IMR-90 (cell line): ENCODE measurements at regions not wholly inside any gene's neighbourhood (a gene's known extent, or its start where the extent isn't known, plus 50 kb on each side); places are given as distances from the start of the nearest gene placed in this dataset.

Experiments
- ATAC-seq: fragments of 200-7000 bp; cut with Tn5 transposase; 2 replicates; pipeline ENCODE4 v1.9.1; 2020; ENCODE audit warnings: low read depth, mild to moderate bottlenecking, moderate library complexity
- BruUV-seq: library from RNA; stranded (reverse); fragments of 400-500 nt; replicated peaks from 2 replicates; lab custom pipeline; 2021; lab: Mats Ljungman, UMichigan
- CTCF ChIA-PET: fragments of 300-600 bp; formaldehyde crosslinking; extraction: SDS; loops from one replicate; lab custom pipeline; 2021; ENCODE audit warnings: antibody characterized with exemption; lab: Yijun Ruan, JAX
- POLR2A ChIA-PET: fragments of 300-600 bp; sonication (Branson Sonifier 250); formaldehyde crosslinking; loops from one replicate; lab custom pipeline; 2022; ENCODE audit warnings: antibody characterized with exemption; ENCODE audit not compliant: unreplicated experiment; lab: Charles Lee
- DNase-seq: peaks from one replicate; pipeline ENCODE4 v3.0.0; 2013
- H2AFZ ChIP-seq: replicated peaks from 2 replicates; pipeline ENCODE3; 2013; ENCODE audit warnings: low read length, mild to moderate bottlenecking; ENCODE audit not compliant: poor library complexity
- H2AK5ac ChIP-seq: 2 replicates; pipeline ENCODE4 v1.6.1; 2013; ENCODE audit warnings: low read depth, low read length, inconsistent platforms
- H2AK9ac ChIP-seq: replicated peaks from 2 replicates; pipeline ENCODE3; 2013; ENCODE audit warnings: mild to moderate bottlenecking, low read depth, low read length, moderate library complexity; ENCODE audit not compliant: poor library complexity
- H2BK120ac ChIP-seq: 2 replicates; pipeline ENCODE4 v1.6.1; 2013; ENCODE audit warnings: low read depth, low read length, inconsistent platforms
- H2BK15ac ChIP-seq: 3 replicates; pipeline ENCODE4 v1.6.1; 2013; ENCODE audit warnings: low read depth, low read length, inconsistent platforms
- H2BK20ac ChIP-seq: 2 replicates; pipeline ENCODE4 v1.6.1; 2013; ENCODE audit warnings: low read depth, mild to moderate bottlenecking, inconsistent platforms, low read length, moderate library complexity
- H2BK5ac ChIP-seq: 2 replicates; pipeline ENCODE4 v1.6.1; 2013; ENCODE audit warnings: mild to moderate bottlenecking, low read depth, low read length, inconsistent platforms; ENCODE audit not compliant: poor library complexity, severe bottlenecking
- H3K14ac ChIP-seq: replicated peaks from 2 replicates; pipeline ENCODE4 v1.6.1; 2013; ENCODE audit warnings: low read depth, low read length, inconsistent platforms
- H3K18ac ChIP-seq: 2 replicates; pipeline ENCODE4 v1.6.1; 2013; ENCODE audit warnings: low read depth, low read length, control low read depth
- H3K23ac ChIP-seq: 2 replicates; pipeline ENCODE4 v1.6.1; 2013; ENCODE audit warnings: low read depth, low read length, inconsistent platforms
- H3K27ac ChIP-seq: 2 replicates; pipeline ENCODE4 v1.5.1; 2013; ENCODE audit warnings: mild to moderate bottlenecking, control low read depth, low read length; ENCODE audit not compliant: insufficient read depth
- H3K27me3 ChIP-seq: 2 replicates; pipeline ENCODE4 v1.6.1; 2013; ENCODE audit warnings: low read length; ENCODE audit not compliant: control insufficient read depth, insufficient read depth
- H3K36me3 ChIP-seq: 2 replicates; pipeline ENCODE4 v1.6.1; 2013; ENCODE audit warnings: low read length, mixed read lengths; ENCODE audit not compliant: control insufficient read depth, insufficient read depth
- H3K4ac ChIP-seq: 2 replicates; pipeline ENCODE4 v1.6.1; 2013; ENCODE audit warnings: low read depth, low read length, inconsistent platforms
- H3K4me1 ChIP-seq: 2 replicates; pipeline ENCODE4 v1.6.1; 2013; ENCODE audit warnings: low read length, mixed read lengths; ENCODE audit not compliant: control insufficient read depth, insufficient read depth
- H3K4me2 ChIP-seq: 2 replicates; pipeline ENCODE4 v1.6.1; 2013; ENCODE audit warnings: low read depth, mild to moderate bottlenecking, control low read depth, low read length, moderate library complexity
- H3K4me3 ChIP-seq: 2 replicates; pipeline ENCODE4 v1.5.1; 2013; ENCODE audit warnings: low read depth, mild to moderate bottlenecking, control low read depth, low read length, moderate library complexity; ENCODE audit not compliant: insufficient read depth
- H3K56ac ChIP-seq: 2 replicates; pipeline ENCODE4 v1.6.1; 2013; ENCODE audit warnings: low read length, inconsistent platforms; ENCODE audit not compliant: insufficient read depth; ENCODE audit errors: extremely low read depth
- H3K79me1 ChIP-seq, 2 experiments: 2 replicates each; pipeline ENCODE4 v1.6.1; 2013; ENCODE audit warnings: low read length in 2 of 2, inconsistent platforms in 1 of 2, low read depth in 1 of 2
- H3K9ac ChIP-seq: 2 replicates; pipeline ENCODE4 v1.6.1; 2013; ENCODE audit warnings: low read depth, low read length, control low read depth
- H3K9me1 ChIP-seq: 2 replicates; pipeline ENCODE4 v1.6.1; 2013; ENCODE audit warnings: low read length, inconsistent platforms; ENCODE audit not compliant: insufficient read depth
- H3K9me3 ChIP-seq: 2 replicates; pipeline ENCODE4 v1.6.1; 2013; ENCODE audit warnings: low read length; ENCODE audit not compliant: control insufficient read depth, insufficient read depth
- H4K20me1 ChIP-seq: 2 replicates; pipeline ENCODE4 v1.6.1; 2013; ENCODE audit warnings: low read length, inconsistent platforms; ENCODE audit not compliant: insufficient read depth
- H4K5ac ChIP-seq: 2 replicates; pipeline ENCODE4 v1.6.1; 2013; ENCODE audit warnings: mild to moderate bottlenecking, low read depth, low read length, control low read depth
- H4K8ac ChIP-seq, 2 experiments: 2 replicates each; pipeline ENCODE4 v1.6.1; 2013; ENCODE audit warnings: low read depth in 2 of 2, low read length in 2 of 2, control low read depth in 1 of 2, inconsistent platforms in 1 of 2
- H4K91ac ChIP-seq: 2 replicates; pipeline ENCODE4 v1.6.1; 2013; ENCODE audit warnings: low read depth, low read length, inconsistent platforms; ENCODE audit not compliant: insufficient read depth
- BHLHE40 ChIP-seq: fragments of 150-350 bp; IDR thresholded peaks from 2 replicates; pipeline ENCODE4 v1.6.1; 2016; ENCODE audit warnings: mild to moderate bottlenecking, low read depth, low read length
- CEBPB ChIP-seq: IDR thresholded peaks from 2 replicates; pipeline ENCODE4 v1.6.1; 2012; ENCODE audit warnings: low read depth, low read length, improper control_type of control experiment
- CHD1 ChIP-seq: IDR thresholded peaks from 2 replicates; pipeline ENCODE4 v1.6.1; 2012; ENCODE audit warnings: low read depth, low read length, improper control_type of control experiment
- FOS ChIP-seq: fragments of 150-350 bp; IDR thresholded peaks from 2 replicates; pipeline ENCODE4 v1.6.1; 2016; ENCODE audit warnings: low read depth, low read length
- MAFK ChIP-seq: IDR thresholded peaks from 2 replicates; pipeline ENCODE4 v1.6.1; 2012; ENCODE audit warnings: low read depth, low read length, improper control_type of control experiment
- MAZ ChIP-seq: IDR thresholded peaks from 2 replicates; pipeline ENCODE4 v1.6.1; 2012; ENCODE audit warnings: low read depth, mild to moderate bottlenecking, low read length, improper control_type of control experiment, moderate library complexity, borderline replicate concordance
- MXI1 ChIP-seq: IDR thresholded peaks from 2 replicates; pipeline ENCODE4 v1.6.1; 2012; ENCODE audit warnings: low read depth, mild to moderate bottlenecking, low read length, moderate library complexity, borderline replicate concordance
- NFE2L2 ChIP-seq: fragments of 150-350 bp; IDR thresholded peaks from 2 replicates; pipeline ENCODE4 v1.6.1; 2016; ENCODE audit warnings: low read depth, mild to moderate bottlenecking, low read length
- POLR2A ChIP-seq: IDR thresholded peaks from 2 replicates; pipeline ENCODE4 v1.6.1; 2012; ENCODE audit warnings: mild to moderate bottlenecking, low read depth, low read length
- RAD21 ChIP-seq: IDR thresholded peaks from 2 replicates; pipeline ENCODE4 v1.6.1; 2012; ENCODE audit warnings: low read length, improper control_type of control experiment
- RCOR1 ChIP-seq: IDR thresholded peaks from 2 replicates; pipeline ENCODE4 v1.6.1; 2012; ENCODE audit warnings: mild to moderate bottlenecking, low read length, improper control_type of control experiment; ENCODE audit not compliant: insufficient replicate concordance
- RFX5 ChIP-seq: IDR thresholded peaks from 2 replicates; pipeline ENCODE4 v1.8.0; 2012; ENCODE audit warnings: low read depth, mild to moderate bottlenecking, low read length, moderate library complexity
- SMC3 ChIP-seq: fragments of 150-350 bp; IDR thresholded peaks from 2 replicates; pipeline ENCODE4 v1.6.1; 2016; ENCODE audit warnings: low read depth, mild to moderate bottlenecking, antibody characterized with exemption, low read length, moderate library complexity
- WGBS, 2 experiments: methylation state at CpG; one replicate each; pipeline versions ENCODE4 v1.1.5 to v1.1.7; 2013; ENCODE audit warnings: missing lambda C conversion rate in 2 of 2; ENCODE audit not compliant: insufficient read length in 1 of 2; ENCODE audit errors: extremely low coverage in 2 of 2; 5-methylcytosine and 5-hydroxymethylcytosine counted together
- dilution Hi-C: fragments of 300-500 bp; cut with HindIII; formaldehyde crosslinking; loops from one replicate; pipeline ENCODE4 v1.14.3; 2018; ENCODE audit warnings: low sequenced_read_pairs; ENCODE audit not compliant: unreplicated experiment
- in situ Hi-C: fragments of 300-500 bp; cut with MboI; formaldehyde crosslinking; loops from 3 replicates; pipeline ENCODE4 v1.14.3; 2019; ENCODE audit warnings: low sequenced_read_pairs, inconsistent platforms, mixed read lengths
- intact Hi-C: fragments of 100-400 bp; cut with micrococcal nuclease; formaldehyde crosslinking; loops from 2 replicates; pipeline ENCODE4 v1.10.0; 2022
- TF ChIP-seq, protein P1 (sequence below): fragments of 150-350 bp; IDR thresholded peaks from 2 replicates; pipeline ENCODE4 v1.6.1; 2016; ENCODE audit warnings: low read depth, mild to moderate bottlenecking, low read length, moderate library complexity, borderline replicate concordance
- TF ChIP-seq, protein P2 (sequence below): fragments of 150-350 bp; IDR thresholded peaks from 2 replicates; pipeline ENCODE4 v1.6.1; 2017; ENCODE audit warnings: mild to moderate bottlenecking, antibody characterized with exemption, low read length, low read depth
- TF ChIP-seq, protein P3 (sequence below): conservative IDR thresholded peaks from 2 replicates; pipeline ENCODE4 v1.5.1; 2012; ENCODE audit warnings: mild to moderate bottlenecking, low read depth, low read length, improper control_type of control experiment

DNA sequence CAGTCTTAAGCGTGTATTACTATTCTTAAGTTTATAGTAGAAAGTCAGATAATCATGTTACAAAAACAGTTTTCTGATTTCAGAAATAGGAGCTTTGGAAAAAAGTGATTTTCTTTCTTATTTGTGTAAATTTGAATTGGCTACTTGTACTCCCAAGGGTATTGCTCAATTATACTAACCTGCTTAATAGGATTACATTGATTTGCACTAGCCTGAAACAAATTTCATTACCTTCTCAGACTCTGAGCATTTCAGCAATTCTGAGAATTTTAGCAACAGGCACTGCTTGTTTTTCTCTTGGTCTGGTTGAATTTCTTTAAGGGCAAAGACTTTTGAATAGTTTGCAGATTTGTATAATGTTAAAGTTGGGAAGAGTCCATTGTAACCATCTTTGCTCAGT lies 87.2 kb upstream of the NXPH2 start:
- no peak overlapping the region for H2AK9ac ChIP-seq
- CTCF ChIA-PET = no interaction called here
- no TSS peak for BruUV-seq

More for the DNA sequence above, 87.2 kb upstream of the NXPH2 start:
- Histone ChIP-seq H3K56ac (no peak overlapping the region), H3K36me3 (no peaks in the 10 kb centered on the region), H3K79me1 (no peaks in the 10 kb centered on the region), H3K14ac (no peak overlapping the region), H3K9me1 (no peaks in the 10 kb centered on the region), H4K20me1 (no peaks in the 10 kb centered on the region), H4K5ac (no peak overlapping the region), H2AFZ (no peak overlapping the region), H4K91ac (no peak overlapping the region), H2BK20ac (no peak overlapping the region), H3K18ac (no peak overlapping the region), H3K23ac (no peak overlapping the region), H3K4me2 (no peak overlapping the region), H3K4me3 (no peak overlapping the region), H2BK5ac (no peak overlapping the region), H3K9ac (no peak overlapping the region), H3K4ac (no peak overlapping the region), H4K8ac (no peak overlapping the region), H2AK5ac (no peak overlapping the region), H3K4me1 (no peaks in the 10 kb centered on the region), H3K27me3 (no peaks in the 10 kb centered on the region), H3K27ac (no peak overlapping the region), H2BK15ac (no peak overlapping the region), H3K9me3 (peaks cover 2% of the 10 kb centered on the region; the same call in 1 of the 2 replicates), H2BK120ac (no peak overlapping the region)
- TF ChIP-seq CHD1 (no peak), RCOR1 (no peak), POLR2A (no peak), CEBPB (no peak), SMC3 (no peak), MAZ (no peak), RAD21 (no peak), FOS (no peak), MAFK (no peak), RFX5 (no peak), BHLHE40 (no peak), NFE2L2 (no peak), MXI1 (no peak)
- TF ChIP-seq, protein P1, sequence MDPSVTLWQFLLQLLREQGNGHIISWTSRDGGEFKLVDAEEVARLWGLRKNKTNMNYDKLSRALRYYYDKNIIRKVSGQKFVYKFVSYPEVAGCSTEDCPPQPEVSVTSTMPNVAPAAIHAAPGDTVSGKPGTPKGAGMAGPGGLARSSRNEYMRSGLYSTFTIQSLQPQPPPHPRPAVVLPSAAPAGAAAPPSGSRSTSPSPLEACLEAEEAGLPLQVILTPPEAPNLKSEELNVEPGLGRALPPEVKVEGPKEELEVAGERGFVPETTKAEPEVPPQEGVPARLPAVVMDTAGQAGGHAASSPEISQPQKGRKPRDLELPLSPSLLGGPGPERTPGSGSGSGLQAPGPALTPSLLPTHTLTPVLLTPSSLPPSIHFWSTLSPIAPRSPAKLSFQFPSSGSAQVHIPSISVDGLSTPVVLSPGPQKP = no peak
- TF ChIP-seq, protein P2, sequence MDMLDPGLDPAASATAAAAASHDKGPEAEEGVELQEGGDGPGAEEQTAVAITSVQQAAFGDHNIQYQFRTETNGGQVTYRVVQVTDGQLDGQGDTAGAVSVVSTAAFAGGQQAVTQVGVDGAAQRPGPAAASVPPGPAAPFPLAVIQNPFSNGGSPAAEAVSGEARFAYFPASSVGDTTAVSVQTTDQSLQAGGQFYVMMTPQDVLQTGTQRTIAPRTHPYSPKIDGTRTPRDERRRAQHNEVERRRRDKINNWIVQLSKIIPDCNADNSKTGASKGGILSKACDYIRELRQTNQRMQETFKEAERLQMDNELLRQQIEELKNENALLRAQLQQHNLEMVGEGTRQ = no peak
- TF ChIP-seq, protein P3, sequence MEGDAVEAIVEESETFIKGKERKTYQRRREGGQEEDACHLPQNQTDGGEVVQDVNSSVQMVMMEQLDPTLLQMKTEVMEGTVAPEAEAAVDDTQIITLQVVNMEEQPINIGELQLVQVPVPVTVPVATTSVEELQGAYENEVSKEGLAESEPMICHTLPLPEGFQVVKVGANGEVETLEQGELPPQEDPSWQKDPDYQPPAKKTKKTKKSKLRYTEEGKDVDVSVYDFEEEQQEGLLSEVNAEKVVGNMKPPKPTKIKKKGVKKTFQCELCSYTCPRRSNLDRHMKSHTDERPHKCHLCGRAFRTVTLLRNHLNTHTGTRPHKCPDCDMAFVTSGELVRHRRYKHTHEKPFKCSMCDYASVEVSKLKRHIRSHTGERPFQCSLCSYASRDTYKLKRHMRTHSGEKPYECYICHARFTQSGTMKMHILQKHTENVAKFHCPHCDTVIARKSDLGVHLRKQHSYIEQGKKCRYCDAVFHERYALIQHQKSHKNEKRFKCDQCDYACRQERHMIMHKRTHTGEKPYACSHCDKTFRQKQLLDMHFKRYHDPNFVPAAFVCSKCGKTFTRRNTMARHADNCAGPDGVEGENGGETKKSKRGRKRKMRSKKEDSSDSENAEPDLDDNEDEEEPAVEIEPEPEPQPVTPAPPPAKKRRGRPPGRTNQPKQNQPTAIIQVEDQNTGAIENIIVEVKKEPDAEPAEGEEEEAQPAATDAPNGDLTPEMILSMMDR = no peak
- POLR2A ChIA-PET = no interaction called here
- no CpG with 5 or more reads among the region's 1 CpG for WGBS, 2 experiments
- DNase-seq (no peak), ATAC-seq (no peak)
- in situ Hi-C loops = no loop called here
- dilution Hi-C loops = no loop called here
- intact Hi-C loops = no loop called here
